K562 (cell line): ENCODE measurements at regions not wholly inside any gene's neighbourhood (a gene's known extent, or its start where the extent isn't known, plus 50 kb on each side); places are given as distances from the start of the nearest gene placed in this dataset.

Experiments used
- ATAC-seq: fragments of 200-7000 bp; cut with Tn5 transposase; 3 replicates; pipeline ENCODE4 v1.9.1; 2020; ENCODE audit warnings: moderate library complexity
- BruUV-seq: library from RNA; stranded (reverse); fragments of 400-500 nt; replicated peaks from 2 replicates; lab custom pipeline; 2021; lab: Mats Ljungman, UMichigan
- CTCF ChIA-PET: fragments of 300-600 bp; formaldehyde crosslinking; extraction: SDS; loops from one replicate; lab custom pipeline; 2021; ENCODE audit warnings: low intra/inter-chr PET ratio; lab: Yijun Ruan, JAX
- POLR2A ChIA-PET: fragments of 300-600, 350-650 bp; sonication (Branson Sonifier 250); formaldehyde crosslinking; extraction: SDS; loops from one replicate; lab custom pipeline; 2021; ENCODE audit warnings: antibody characterized with exemption, inconsistent platforms; lab: Yijun Ruan, JAX
- DNase-seq, 4 experiments: peaks; one replicate each; pipeline versions ENCODE4 v3.0.0 to v3.0.0-alpha.2; 2011 to 2018; ENCODE audit warnings: low spot score in 3 of 4, mixed read lengths in 3 of 4; ENCODE audit errors: extremely low read depth in 1 of 4
- FAIRE-seq: peaks from 2 replicates; lab custom pipeline; 2011; peaks lifted over from hg19 to GRCh38; lab: Jason Lieb, UNC
- H2AFZ ChIP-seq: 2 replicates; pipeline ENCODE4 v1.6.0; 2011; ENCODE audit warnings: low read depth, low read length, control low read depth, inconsistent platforms
- H3K27ac ChIP-seq: fragments of 200-600 bp; 3 replicates; pipeline ENCODE4 v1.8.0; 2011; ENCODE audit warnings: low read depth, mild to moderate bottlenecking, control low read depth, inconsistent platforms, low read length, moderate library complexity, mixed read lengths; ENCODE audit errors: extremely low read depth
- H3K27me3 ChIP-seq, 2 experiments: fragments of 300-600 bp in 1 of 2; 2 replicates in 1 of 2; 3 replicates in 1 of 2; pipeline versions ENCODE4 v1.6.0 to v1.8.0; 2011; ENCODE audit warnings: inconsistent platforms in 2 of 2, low read length in 2 of 2, mild to moderate bottlenecking in 1 of 2, mixed read lengths in 1 of 2, moderate library complexity in 1 of 2; ENCODE audit not compliant: control insufficient read depth in 2 of 2, insufficient read depth in 2 of 2
- H3K36me3 ChIP-seq: fragments of 300-600 bp; 3 replicates; pipeline ENCODE4 v1.8.0; 2011; ENCODE audit warnings: mild to moderate bottlenecking, low read length, inconsistent platforms; ENCODE audit not compliant: control insufficient read depth, insufficient read depth
- H3K4me1 ChIP-seq, 2 experiments: fragments of 200-600 bp in 1 of 2; replicated peaks in 1 of 2; 2 replicates in 1 of 2; 3 replicates in 1 of 2; pipeline versions ENCODE4 v1.5.1 to v1.8.0; 2011; ENCODE audit warnings: inconsistent platforms in 2 of 2, low read length in 2 of 2, mild to moderate bottlenecking in 1 of 2, mixed read lengths in 1 of 2, moderate library complexity in 1 of 2; ENCODE audit not compliant: control insufficient read depth in 2 of 2, insufficient read depth in 2 of 2
- H3K4me2 ChIP-seq: 2 replicates; pipeline ENCODE4 v1.6.1; 2011; ENCODE audit warnings: low read length, control low read depth, inconsistent platforms, mixed read lengths; ENCODE audit not compliant: insufficient read depth
- H3K4me3 ChIP-seq: fragments of 200-600 bp; sonication (generic), shearing (Covaris generic); 2 replicates; pipeline ENCODE4 v1.5.1; 2016; ENCODE audit warnings: control low read depth, inconsistent platforms
- H3K79me2 ChIP-seq: fragments of 200-600 bp; 3 replicates; pipeline ENCODE4 v1.8.0; 2011; ENCODE audit warnings: low read length, inconsistent platforms; ENCODE audit not compliant: control insufficient read depth, insufficient read depth
- H3K9ac ChIP-seq, 2 experiments: 2 replicates each; pipeline versions ENCODE4 v1.6.0 to v1.6.1; 2011; ENCODE audit warnings: low read depth in 2 of 2, low read length in 2 of 2, control low read depth in 1 of 2, inconsistent platforms in 1 of 2, mild to moderate bottlenecking in 1 of 2, mixed read lengths in 1 of 2; ENCODE audit not compliant: insufficient read depth in 1 of 2
- H3K9me1 ChIP-seq: one replicate; pipeline ENCODE4 v1.6.0; 2011; ENCODE audit warnings: inconsistent platforms, mild to moderate bottlenecking, low read length, moderate library complexity; ENCODE audit not compliant: control insufficient read depth, insufficient read depth
- H3K9me3 ChIP-seq: replicated peaks from 2 replicates; pipeline ENCODE4 v1.5.1; 2011; ENCODE audit warnings: low read depth, low read length, inconsistent platforms; ENCODE audit not compliant: control insufficient read depth, insufficient read depth
- H4K20me1 ChIP-seq: replicated peaks from 2 replicates; pipeline ENCODE4 v1.6.1; 2011; ENCODE audit warnings: low read length, inconsistent platforms, mixed read lengths; ENCODE audit not compliant: control insufficient read depth, insufficient read depth
- ARHGAP35 ChIP-seq: fragments of 450-650 bp; IDR thresholded peaks from 2 replicates; pipeline ENCODE4 v1.6.1; 2018; ENCODE audit not compliant: partially characterized antibody
- BRF1 ChIP-seq: IDR thresholded peaks from 3 replicates; pipeline ENCODE4 v1.6.1; 2011; ENCODE audit warnings: borderline replicate concordance, mild to moderate bottlenecking; ENCODE audit not compliant: insufficient read length; ENCODE audit errors: extremely low read depth
- CAMTA2 ChIP-seq: fragments of 250-450 bp; sonication (Bioruptor Pico); conservative IDR thresholded peaks from 2 replicates; pipeline ENCODE4 v1.5.1; 2022
- GATAD2B ChIP-seq: fragments of 450-650 bp; IDR thresholded peaks from 2 replicates; pipeline ENCODE4 v1.6.1; 2017; ENCODE audit warnings: mild to moderate bottlenecking, borderline replicate concordance
- GTF3C2 ChIP-seq: IDR thresholded peaks from 3 replicates; pipeline ENCODE4 v1.6.1; 2011; ENCODE audit warnings: borderline replicate concordance, mild to moderate bottlenecking, moderate library complexity; ENCODE audit not compliant: insufficient read length; ENCODE audit errors: extremely low read depth
- NFIX ChIP-seq: fragments of 250-450 bp; sonication (Bioruptor Pico); IDR thresholded peaks from 2 replicates; pipeline ENCODE4 v1.4.0; 2020; ENCODE audit warnings: low read depth, mild to moderate bottlenecking, moderate library complexity
- PHB2 ChIP-seq: fragments of 450-650 bp; IDR thresholded peaks from 2 replicates; pipeline ENCODE4 v1.6.1; 2017; ENCODE audit warnings: low read depth
- PHF20 ChIP-seq: fragments of 450-650 bp; IDR thresholded peaks from 2 replicates; pipeline ENCODE4 v1.6.1; 2018; ENCODE audit not compliant: partially characterized antibody
- PREB ChIP-seq: sonication (generic); formaldehyde crosslinking; IDR thresholded peaks from 2 replicates; pipeline ENCODE4 v1.8.1; 2023; ENCODE audit warnings: mild to moderate bottlenecking, missing genetic modification reagents
- PTTG1 ChIP-seq: fragments of 450-650 bp; IDR thresholded peaks from 2 replicates; pipeline ENCODE4 v1.6.1; 2016; ENCODE audit warnings: low read depth, mild to moderate bottlenecking, missing genetic modification characterization, missing compliant biosample characterization
- RBM15 ChIP-seq: fragments of 200-400 bp; formaldehyde crosslinking; IDR thresholded peaks from 2 replicates; pipeline ENCODE4 v1.6.1; 2018; ENCODE audit warnings: mild to moderate bottlenecking, low read length, moderate library complexity; ENCODE audit not compliant: insufficient read depth
- ZBTB26 ChIP-seq: fragments of 450-650 bp; formaldehyde crosslinking; IDR thresholded peaks from 2 replicates; pipeline ENCODE4 v1.4.0; 2022; ENCODE audit warnings: missing genetic modification characterization
- ZNF408 ChIP-seq: fragments of 250-450 bp; sonication (Bioruptor Pico); IDR thresholded peaks from 2 replicates; pipeline ENCODE4 v1.4.0; 2020; ENCODE audit warnings: low read depth, mild to moderate bottlenecking, moderate library complexity
- WGBS: fragments of 100-300 bp; shearing (Covaris generic); methylation state at CpG from one replicate; pipeline ENCODE4 v1.1.6; 2016; ENCODE audit warnings: low coverage, mixed read lengths; ENCODE audit not compliant: insufficient coverage; ENCODE audit errors: missing lambda C conversion rate; 5-methylcytosine and 5-hydroxymethylcytosine counted together
- in situ Hi-C: fragments of 300-500 bp; cut with MboI; formaldehyde crosslinking; loops from 4 replicates; pipeline ENCODE4 v1.15.0; 2018; ENCODE audit warnings: inconsistent platforms, mixed read lengths
- intact Hi-C: fragments of 100-400 bp; cut with micrococcal nuclease; formaldehyde crosslinking; loops from 2 replicates; pipeline ENCODE4 v1.14.2; 2022

- H3K9ac ChIP-seq: no peak overlapping the region; a peak in 1 of 4 replicates
- H3K4me3 ChIP-seq: no peak overlapping the region
- ChIA-PET CTCF (no interaction called here), POLR2A (no interaction called here)
- H3K9me3 ChIP-seq: no peaks in the 10 kb centered on the region
- H3K36me3 ChIP-seq: no peaks in the 10 kb centered on the region
- in situ Hi-C loops (no loop called here), intact Hi-C loops (no loop called here)
- no peaks in the 10 kb centered on the region for H3K79me2 ChIP-seq
- H3K4me1 ChIP-seq: no peaks in the 10 kb centered on the region; a peak in 1 of 5 replicates
- TF ChIP-seq CAMTA2 (CRISPR knock-in tag) (no peak), ARHGAP35 (no peak), RBM15 (no peak), PREB (CRISPR knock-in tag) (no peak), GTF3C2 (no peak), ZBTB26 (no peak), PHB2 (no peak), GATAD2B (no peak), ZNF408 (CRISPR knock-in tag) (no peak), BRF1 (no peak), PHF20 (no peak), NFIX (CRISPR knock-in tag) (no peak), PTTG1 (tag) (no peak)
- FAIRE-seq (no peak), DNase-seq (no peak), ATAC-seq (no peak)
- peaks cover 12 to 45% of the 10 kb centered on the region in 2 experiments; a peak in 4 of 5 replicates for H3K27me3 ChIP-seq
- no peak overlapping the region for H3K4me2 ChIP-seq
- 4% methylated on average over 20 of the region's 22 CpGs for WGBS
- BruUV-seq: no TSS peak
- 0 out of 2 replicates have a peak, but pooled peaks cover 4% of the 10 kb centered on the region for H4K20me1 ChIP-seq
- H3K9me1 ChIP-seq: no peaks in the 10 kb centered on the region
- H3K27ac ChIP-seq: no peak overlapping the region
- H2AFZ ChIP-seq: no peak overlapping the region
These were observed 149.4 kb downstream of the BRD1 start for GRCh38 chr22:49678137-49678841.
